Tibial artery (tissue), 4 donors: ENCODE measurements at regions not wholly inside any gene's neighbourhood (a gene's known extent, or its start where the extent isn't known, plus 50 kb on each side); places are given as distances from the start of the nearest gene placed in this dataset.

ENCODE experiments used
- DNase-seq, 2 donors: peaks; one replicate each; pipeline ENCODE4 v3.0.0-alpha.2; 2019
- H3K27ac ChIP-seq, 2 donors: fragments of 200-600 bp; sonication (generic) in 1 of 2; 1 replicate in 1 of 2; 2 replicates in 1 of 2; pipeline ENCODE4 v1.5.1; 2018 to 2019; ENCODE audit warnings: mild to moderate bottlenecking in 1 of 2
- H3K27me3 ChIP-seq, 2 donors: fragments of 200-600 bp; sonication (generic) in 1 of 2; one replicate each; pipeline versions ENCODE4 v1.5.1 to v1.6.0; 2016 to 2019
- H3K36me3 ChIP-seq, 3 donors: fragments of 200-600 bp; sonication (generic) in 2 of 3; one replicate each; pipeline ENCODE4 v1.5.1; 2016 to 2019; ENCODE audit warnings: mild to moderate bottlenecking in 2 of 3
- H3K4me1 ChIP-seq, 4 donors: fragments of 200-600 bp; sonication (generic) in 2 of 4; 1 replicate in 3 of 4; 2 replicates in 1 of 4; pipeline ENCODE4 v1.5.1; 2016 to 2019
- H3K4me3 ChIP-seq, 2 donors: fragments of 200-600 bp; sonication (generic) in 1 of 2; 1 replicate in 1 of 2; 2 replicates in 1 of 2; pipeline ENCODE4 v1.5.1; 2018 to 2019; ENCODE audit warnings: mild to moderate bottlenecking in 2 of 2
- H3K9me3 ChIP-seq, 3 donors: fragments of 200-600 bp; sonication (generic) in 1 of 3; one replicate each; pipeline ENCODE4 v1.5.1; 2016 to 2019
- intact Hi-C: fragments of 100-400 bp; cut with DNase I; formaldehyde crosslinking; loops from one replicate; pipeline ENCODE4 v1.15.0; 2023; ENCODE audit warnings: low total_unique reads
- TF ChIP-seq, protein P1 (sequence below), 2 experiments: fragments of 200-600 bp in 1 of 2; fragments of 450-650 bp in 1 of 2; IDR thresholded peaks; one replicate each; pipeline ENCODE4 v1.5.1; 2017 to 2019; ENCODE audit warnings: antibody characterized with exemption in 2 of 2, mild to moderate bottlenecking in 1 of 2, moderate library complexity in 1 of 2

DNA sequence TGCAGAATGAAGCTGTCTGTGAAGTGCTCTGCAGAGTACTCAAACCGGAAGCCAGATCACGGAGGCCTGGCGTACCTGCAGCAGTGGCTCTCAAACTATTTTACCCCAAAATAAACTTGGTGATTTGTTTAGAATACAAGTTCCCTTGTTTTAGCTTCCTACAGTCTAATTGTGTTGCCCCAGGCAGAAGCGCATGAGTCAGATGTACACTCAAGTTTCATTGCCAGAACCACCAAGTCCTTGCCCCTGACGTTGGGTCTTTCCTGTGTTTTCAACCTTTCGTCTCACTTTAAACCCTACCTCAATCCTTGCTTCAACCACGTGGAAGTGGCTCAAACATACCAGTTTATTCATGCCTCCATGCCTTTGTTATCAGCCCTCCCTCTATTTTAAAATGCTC is 66.2 kb upstream of the SLC7A11 start:
- no peak for DNase-seq
- TF ChIP-seq, protein P1, sequence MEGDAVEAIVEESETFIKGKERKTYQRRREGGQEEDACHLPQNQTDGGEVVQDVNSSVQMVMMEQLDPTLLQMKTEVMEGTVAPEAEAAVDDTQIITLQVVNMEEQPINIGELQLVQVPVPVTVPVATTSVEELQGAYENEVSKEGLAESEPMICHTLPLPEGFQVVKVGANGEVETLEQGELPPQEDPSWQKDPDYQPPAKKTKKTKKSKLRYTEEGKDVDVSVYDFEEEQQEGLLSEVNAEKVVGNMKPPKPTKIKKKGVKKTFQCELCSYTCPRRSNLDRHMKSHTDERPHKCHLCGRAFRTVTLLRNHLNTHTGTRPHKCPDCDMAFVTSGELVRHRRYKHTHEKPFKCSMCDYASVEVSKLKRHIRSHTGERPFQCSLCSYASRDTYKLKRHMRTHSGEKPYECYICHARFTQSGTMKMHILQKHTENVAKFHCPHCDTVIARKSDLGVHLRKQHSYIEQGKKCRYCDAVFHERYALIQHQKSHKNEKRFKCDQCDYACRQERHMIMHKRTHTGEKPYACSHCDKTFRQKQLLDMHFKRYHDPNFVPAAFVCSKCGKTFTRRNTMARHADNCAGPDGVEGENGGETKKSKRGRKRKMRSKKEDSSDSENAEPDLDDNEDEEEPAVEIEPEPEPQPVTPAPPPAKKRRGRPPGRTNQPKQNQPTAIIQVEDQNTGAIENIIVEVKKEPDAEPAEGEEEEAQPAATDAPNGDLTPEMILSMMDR (IDR thresholded peaks at IDR 0.05): no peak
- intact Hi-C loops: no loop called here
- H3K4me3 ChIP-seq: no peak overlapping the region
- no peaks in the 10 kb centered on the region for H3K4me1 ChIP-seq
- H3K36me3 ChIP-seq: no peaks in the 10 kb centered on the region
- H3K27ac ChIP-seq: no peak overlapping the region
- no peaks in the 10 kb centered on the region for H3K9me3 ChIP-seq
- H3K27me3 ChIP-seq: no peaks in the 10 kb centered on the region

DNA sequence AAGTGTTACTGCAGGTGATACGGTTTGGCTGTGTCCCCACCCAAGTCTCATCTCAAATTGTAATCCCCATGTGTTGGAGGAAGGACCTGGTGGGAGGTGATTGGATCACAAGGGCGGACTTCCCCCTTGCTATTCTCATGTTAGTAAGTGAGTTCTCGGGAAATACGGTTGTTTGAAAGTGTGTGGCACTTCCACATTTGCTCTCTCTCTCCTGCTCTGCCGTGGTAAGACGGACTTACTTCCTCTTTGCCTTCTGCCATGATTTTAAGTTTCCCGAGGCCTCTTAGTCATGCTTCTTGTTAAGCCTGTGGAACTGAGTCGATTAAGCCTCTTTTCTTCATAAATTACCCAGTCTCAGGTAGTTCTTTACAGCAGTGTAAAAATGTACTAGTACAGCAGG is 65.2 kb upstream of the SLC7A11 start:
- no peaks in the 10 kb centered on the region for H3K36me3 ChIP-seq
- no peak for DNase-seq
- H3K9me3 ChIP-seq: no peaks in the 10 kb centered on the region
- H3K27ac ChIP-seq: no peak overlapping the region
- no peaks in the 10 kb centered on the region for H3K4me1 ChIP-seq
- TF ChIP-seq, protein P1 (IDR thresholded peaks at IDR 0.05): no peak
- H3K4me3 ChIP-seq: no peak overlapping the region
- H3K27me3 ChIP-seq: no peaks in the 10 kb centered on the region
- intact Hi-C loops: no loop called here

DNA sequence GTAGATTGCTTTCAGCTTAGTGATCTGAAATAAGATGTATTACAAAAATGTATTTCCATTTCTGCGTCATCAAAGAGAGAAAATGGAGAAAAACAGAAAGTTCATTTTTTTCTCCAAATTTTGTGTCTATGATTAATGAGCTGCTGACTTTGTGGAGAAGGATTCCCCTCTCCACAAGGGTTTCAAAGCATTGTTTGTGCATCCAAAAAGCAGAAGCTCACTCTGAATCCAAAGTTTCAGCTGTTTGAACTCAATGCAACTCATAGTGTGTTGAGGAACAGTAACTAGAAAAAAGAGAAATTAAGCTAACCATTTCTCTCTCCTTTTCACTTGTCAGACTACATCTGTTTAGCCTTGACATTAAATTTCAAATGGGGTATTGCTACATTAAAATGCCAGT is 62.9 kb upstream of the SLC7A11 start:
- H3K27ac ChIP-seq: no peak overlapping the region
- no peaks in the 10 kb centered on the region for H3K36me3 ChIP-seq
- no peaks in the 10 kb centered on the region for H3K27me3 ChIP-seq
- H3K4me1 ChIP-seq: no peaks in the 10 kb centered on the region
- no peak for DNase-seq
- H3K9me3 ChIP-seq: no peaks in the 10 kb centered on the region
- intact Hi-C loops: no loop called here
- TF ChIP-seq, protein P1 (IDR thresholded peaks at IDR 0.05): no peak
- H3K4me3 ChIP-seq: no peak overlapping the region

DNA sequence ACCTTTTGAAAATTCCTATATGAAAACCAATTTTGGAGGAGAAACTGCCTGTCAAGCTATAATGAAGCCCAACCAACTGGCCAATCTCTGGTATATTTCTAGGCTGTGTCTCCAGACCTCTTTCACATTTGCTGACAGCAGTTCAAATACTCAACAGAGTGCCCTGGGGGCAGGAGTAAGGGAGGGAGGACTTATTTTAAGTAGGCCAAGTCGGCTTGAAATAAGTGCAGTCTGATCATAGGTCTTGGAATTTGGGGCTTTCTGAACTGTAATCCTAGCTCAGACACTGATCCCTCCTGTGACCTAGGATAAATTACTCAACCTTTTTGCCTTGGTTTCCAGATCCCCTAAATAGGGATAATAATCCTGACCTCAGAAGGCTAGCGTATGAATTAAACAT is 59.4 kb upstream of the SLC7A11 start:
- TF ChIP-seq, protein P1 (IDR thresholded peaks at IDR 0.05): no peak
- no peaks in the 10 kb centered on the region for H3K27me3 ChIP-seq
- intact Hi-C loops: no loop called here

DNA sequence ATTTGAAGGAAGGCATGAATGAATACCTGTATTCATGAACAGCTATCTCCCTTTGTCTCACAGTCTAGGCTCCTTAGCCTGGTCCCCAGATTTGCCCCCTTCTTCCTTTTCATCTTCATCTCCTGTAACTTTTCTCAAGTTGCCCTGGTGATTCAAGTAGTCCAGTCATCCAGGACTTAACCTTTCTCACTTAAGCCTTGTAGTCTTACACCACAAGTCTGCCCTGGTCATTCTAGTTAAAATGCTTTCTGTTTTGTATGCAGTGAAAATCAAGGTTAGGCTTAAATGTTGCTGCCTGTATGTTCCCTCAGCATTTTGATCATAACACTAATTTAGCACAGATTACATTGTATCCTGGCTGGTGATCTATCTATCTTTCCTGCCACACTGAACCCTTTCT is 58.5 kb upstream of the SLC7A11 start:
- Histone ChIP-seq H3K36me3 (no peaks in the 10 kb centered on the region), H3K9me3 (no peaks in the 10 kb centered on the region), H3K27ac (no peak overlapping the region), H3K4me1 (no peaks in the 10 kb centered on the region), H3K27me3 (no peaks in the 10 kb centered on the region), H3K4me3 (no peak overlapping the region)
- no peak for DNase-seq
- TF ChIP-seq, protein P1 (IDR thresholded peaks at IDR 0.05): no peak
- intact Hi-C loops: no loop called here

More for the DNA sequence above, 59.4 kb upstream of the SLC7A11 start:
- H3K4me3 ChIP-seq: no peak overlapping the region
- no peaks in the 10 kb centered on the region for H3K9me3 ChIP-seq
- H3K4me1 ChIP-seq: no peaks in the 10 kb centered on the region
- H3K36me3 ChIP-seq: no peaks in the 10 kb centered on the region
- no peak for DNase-seq
- no peak overlapping the region for H3K27ac ChIP-seq

- TF ChIP-seq, protein P1 (IDR thresholded peaks at IDR 0.05): no peak
- H3K4me3 ChIP-seq: no peak overlapping the region
- intact Hi-C loops: no loop called here
- no peaks in the 10 kb centered on the region for H3K9me3 ChIP-seq
- no peak for DNase-seq
- H3K36me3 ChIP-seq: no peaks in the 10 kb centered on the region
- no peak overlapping the region for H3K27ac ChIP-seq
- no peaks in the 10 kb centered on the region for H3K4me1 ChIP-seq
- no peaks in the 10 kb centered on the region for H3K27me3 ChIP-seq
Observed at GRCh38 chr4:138299881-138300280, 57.7 kb upstream of the SLC7A11 start.
